ENCODE measurements at regions not wholly inside any gene's neighbourhood (a gene's known extent, or its start where the extent isn't known, plus 50 kb on each side); places are given as distances from the start of the nearest gene placed in this dataset.

GRCh38 chr21:27298465-27298864, 331.6 kb upstream of the ADAMTS5 start:
- TF ChIP-seq CTCF (IDR thresholded peaks at IDR 0.05; ENCODE audit: insufficient read depth, low read depth, low read length) = no peak
- TF ChIP-seq EZH2 (IDR thresholded peaks at IDR 0.05; ENCODE audit: insufficient read depth, low read length) = no peak
